Activated CD4-positive, alpha-beta T cell treated with anti-CD3 and anti-CD28 coated beads for 1 hour (primary cell): ENCODE measurements at regions not wholly inside any gene's neighbourhood (a gene's known extent, or its start where the extent isn't known, plus 50 kb on each side); places are given as distances from the start of the nearest gene placed in this dataset.
"Not testable (repeated sequence)": the region's sequence is repeated elsewhere in the genome, so short reads cannot be mapped to it uniquely, and the experiment has no call there.

Experiments
- DNase-seq: peaks from one replicate; pipeline ENCODE4 v3.0.0-alpha.2; 2020

GRCh38 chr14:22383515-22384166 is 205.4 kb downstream of the DAD1 start:
- no peak for DNase-seq

- DNase-seq, result no peak
These were observed 206.1 kb downstream of the DAD1 start for GRCh38 chr14:22382955-22383354.

GRCh38 chr14:22382395-22382794 is 206.6 kb downstream of the DAD1 start:
- DNase-seq, result no peak

GRCh38 chr14:22381766-22382165 is 207.3 kb downstream of the DAD1 start:
- no peak for DNase-seq

- DNase-seq, result no peak
These were observed 207.6 kb downstream of the DAD1 start for GRCh38 chr14:22381408-22381760.

- no peak for DNase-seq
These were observed 208.2 kb downstream of the DAD1 start for GRCh38 chr14:22380571-22381407.

GRCh38 chr14:22379727-22380126 is 209.3 kb downstream of the DAD1 start:
- DNase-seq, result no peak

- DNase-seq, result no peak
These were observed 210.8 kb downstream of the DAD1 start for GRCh38 chr14:22378181-22378580.

- DNase-seq, result no peak
These were observed 213.6 kb downstream of the DAD1 start for GRCh38 chr14:22375321-22375930.

- no peak for DNase-seq
These were observed 218.8 kb downstream of the DAD1 start for GRCh38 chr14:22370084-22370847.

GRCh38 chr14:22358726-22359125 is 230.3 kb downstream of the DAD1 start:
- no peak for DNase-seq

GRCh38 chr14:22349281-22349680 is 239.7 kb downstream of the DAD1 start:
- not testable (repeated sequence) for DNase-seq

- DNase-seq, result no peak
These were observed 244.4 kb downstream of the DAD1 start for GRCh38 chr14:22344673-22345072.

- not testable (repeated sequence) for DNase-seq
These were observed 244.8 kb downstream of the DAD1 start for GRCh38 chr14:22344209-22344608.

- DNase-seq, result no peak
These were observed 248.0 kb downstream of the DAD1 start for GRCh38 chr14:22341049-22341448.

- no peak for DNase-seq
These were observed 249.9 kb downstream of the DAD1 start for GRCh38 chr14:22338917-22339715.

GRCh38 chr14:22338381-22338780 is 250.6 kb downstream of the DAD1 start:
- DNase-seq, result no peak

GRCh38 chr14:22337938-22338337 is 251.1 kb downstream of the DAD1 start:
- DNase-seq, result no peak

GRCh38 chr14:22337521-22337920 is 251.5 kb downstream of the DAD1 start:
- no peak for DNase-seq

- DNase-seq, result no peak
These were observed 253.0 kb downstream of the DAD1 start for GRCh38 chr14:22336031-22336430.

GRCh38 chr14:22334627-22335026 is 254.4 kb downstream of the DAD1 start:
- DNase-seq, result no peak

- DNase-seq, result no peak
These were observed 254.8 kb downstream of the DAD1 start for GRCh38 chr14:22334275-22334577.
